HepG2 (cell line): ENCODE measurements at regions not wholly inside any gene's neighbourhood (a gene's known extent, or its start where the extent isn't known, plus 50 kb on each side); places are given as distances from the start of the nearest gene placed in this dataset.
A peak's percentile ranks its signal among the peaks of the same experiment; 100 is the strongest.

Experiments
- AHR ChIP-seq: IDR thresholded peaks from 2 replicates; pipeline ENCODE4 v1.6.1; 2018; ENCODE audit warnings: missing genetic modification reagents, missing compliant biosample characterization
- CHD2 ChIP-seq: IDR thresholded peaks from 2 replicates; pipeline ENCODE4 v1.6.1; 2011; ENCODE audit warnings: low read depth, low read length, improper control_type of control experiment
- GABPB1 ChIP-seq: IDR thresholded peaks from 2 replicates; pipeline ENCODE4 v1.6.1; 2016; ENCODE audit warnings: mild to moderate bottlenecking, missing genetic modification reagents, moderate library complexity, missing compliant biosample characterization
- GATAD1 ChIP-seq: IDR thresholded peaks from 2 replicates; pipeline ENCODE4 v1.6.1; 2016; ENCODE audit warnings: missing genetic modification reagents, missing compliant biosample characterization
- KAT8 ChIP-seq: IDR thresholded peaks from 2 replicates; pipeline ENCODE4 v1.6.1; 2016; ENCODE audit warnings: missing genetic modification reagents, missing compliant biosample characterization
- KLF12 ChIP-seq: sonication (generic); formaldehyde crosslinking; IDR thresholded peaks from 2 replicates; pipeline ENCODE4 v1.4.0; 2020; ENCODE audit warnings: missing genetic modification reagents, borderline replicate concordance
- NCOA5 ChIP-seq: sonication (generic); formaldehyde crosslinking; IDR thresholded peaks from 2 replicates; pipeline ENCODE4 v1.4.0; 2020; ENCODE audit warnings: missing genetic modification reagents
- XBP1 ChIP-seq: sonication (generic); formaldehyde crosslinking; IDR thresholded peaks from 2 replicates; pipeline ENCODE4 v1.5.0; 2020; ENCODE audit warnings: missing genetic modification reagents
- ZFAT ChIP-seq: sonication (generic); formaldehyde crosslinking; conservative IDR thresholded peaks from 2 replicates; pipeline ENCODE4 v1.8.1; 2023; ENCODE audit warnings: missing genetic modification reagents, inconsistent platforms
- ZNF264 ChIP-seq: sonication (generic); formaldehyde crosslinking; IDR thresholded peaks from 2 replicates; pipeline ENCODE4 v1.4.0; 2020; ENCODE audit warnings: missing genetic modification reagents
- ZNF724P ChIP-seq: sonication (generic); formaldehyde crosslinking; IDR thresholded peaks from 2 replicates; pipeline ENCODE4 v1.8.0; 2022; ENCODE audit warnings: missing genetic modification reagents, borderline replicate concordance
- ZNF782 ChIP-seq: sonication (generic); formaldehyde crosslinking; IDR thresholded peaks from 2 replicates; pipeline ENCODE4 v1.4.0; 2020; ENCODE audit warnings: missing genetic modification reagents, mild to moderate bottlenecking, borderline replicate concordance
- TF ChIP-seq, protein P1 (sequence below), 2 experiments: sonication (generic) in 1 of 2; formaldehyde crosslinking in 1 of 2; IDR thresholded peaks; 2 replicates each; pipeline versions ENCODE4 v1.6.1 to v1.9.0; 2014 to 2022; ENCODE audit warnings: antibody characterized with exemption in 1 of 2, borderline replicate concordance in 1 of 2, inconsistent platforms in 1 of 2, low read depth in 1 of 2, missing genetic modification reagents in 1 of 2
- TF ChIP-seq, protein P2 (sequence below): sonication (generic); formaldehyde crosslinking; conservative IDR thresholded peaks from 2 replicates; pipeline ENCODE4 v1.4.0; 2020; ENCODE audit warnings: missing genetic modification reagents
- TF ChIP-seq, protein P3 (sequence below): sonication (generic); formaldehyde crosslinking; IDR thresholded peaks from 2 replicates; pipeline ENCODE4 v1.5.0; 2020; ENCODE audit warnings: mild to moderate bottlenecking, missing genetic modification reagents
- TF ChIP-seq, protein P4 (sequence below): sonication (generic); formaldehyde crosslinking; IDR thresholded peaks from 2 replicates; pipeline ENCODE4 v1.9.0; 2021; ENCODE audit warnings: missing genetic modification reagents, mild to moderate bottlenecking, borderline replicate concordance

DNA sequence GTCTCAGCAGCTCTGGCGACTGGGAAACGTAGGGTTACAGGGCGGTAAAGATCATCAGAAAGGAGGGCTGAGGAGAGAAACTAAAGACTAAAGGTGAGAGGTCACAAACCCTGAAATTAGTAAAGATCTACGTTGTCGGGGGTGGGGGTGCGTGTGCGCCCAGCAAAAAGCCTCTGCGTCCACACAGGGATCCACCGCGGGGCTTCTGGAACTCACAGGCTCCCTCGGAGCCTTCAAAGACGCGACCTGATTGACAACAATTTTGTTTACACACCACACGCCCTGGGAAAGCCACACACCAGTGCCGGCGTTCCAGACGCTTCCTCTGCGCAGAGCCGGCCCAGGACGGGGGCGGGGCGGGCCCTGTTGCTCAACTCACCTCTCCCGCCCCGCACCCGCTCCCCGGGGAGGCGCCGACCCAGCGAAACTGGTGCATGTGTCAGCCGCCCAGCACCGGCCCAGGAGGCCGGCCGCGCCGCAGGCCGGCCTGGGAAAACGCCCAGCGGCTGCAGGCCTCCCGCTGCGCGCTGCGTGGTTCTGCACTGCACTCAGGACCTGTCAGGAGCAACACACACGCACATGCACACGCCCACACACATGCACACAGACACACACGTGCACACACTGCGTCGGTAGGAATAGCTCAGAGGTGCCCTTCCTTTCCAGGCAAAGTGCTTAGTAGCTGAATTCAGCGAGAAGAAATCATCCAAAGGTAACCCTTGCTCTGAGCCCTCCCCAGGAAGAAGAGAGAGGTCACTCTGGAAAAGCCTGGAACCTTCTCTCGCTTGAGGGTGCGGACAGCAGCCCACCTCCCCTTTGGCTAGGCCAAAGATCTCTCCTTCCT lies 57.2 kb upstream of the ARID1B start (continued):
- TF ChIP-seq, protein P1, sequence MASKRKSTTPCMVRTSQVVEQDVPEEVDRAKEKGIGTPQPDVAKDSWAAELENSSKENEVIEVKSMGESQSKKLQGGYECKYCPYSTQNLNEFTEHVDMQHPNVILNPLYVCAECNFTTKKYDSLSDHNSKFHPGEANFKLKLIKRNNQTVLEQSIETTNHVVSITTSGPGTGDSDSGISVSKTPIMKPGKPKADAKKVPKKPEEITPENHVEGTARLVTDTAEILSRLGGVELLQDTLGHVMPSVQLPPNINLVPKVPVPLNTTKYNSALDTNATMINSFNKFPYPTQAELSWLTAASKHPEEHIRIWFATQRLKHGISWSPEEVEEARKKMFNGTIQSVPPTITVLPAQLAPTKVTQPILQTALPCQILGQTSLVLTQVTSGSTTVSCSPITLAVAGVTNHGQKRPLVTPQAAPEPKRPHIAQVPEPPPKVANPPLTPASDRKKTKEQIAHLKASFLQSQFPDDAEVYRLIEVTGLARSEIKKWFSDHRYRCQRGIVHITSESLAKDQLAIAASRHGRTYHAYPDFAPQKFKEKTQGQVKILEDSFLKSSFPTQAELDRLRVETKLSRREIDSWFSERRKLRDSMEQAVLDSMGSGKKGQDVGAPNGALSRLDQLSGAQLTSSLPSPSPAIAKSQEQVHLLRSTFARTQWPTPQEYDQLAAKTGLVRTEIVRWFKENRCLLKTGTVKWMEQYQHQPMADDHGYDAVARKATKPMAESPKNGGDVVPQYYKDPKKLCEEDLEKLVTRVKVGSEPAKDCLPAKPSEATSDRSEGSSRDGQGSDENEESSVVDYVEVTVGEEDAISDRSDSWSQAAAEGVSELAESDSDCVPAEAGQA (IDR thresholded peaks at IDR 0.05; ENCODE audit: low read depth), result no peak; the same call in 1 of the 2 replicates
- TF ChIP-seq, protein P1 (CRISPR knock-in tag; IDR thresholded peaks at IDR 0.05; ENCODE audit: borderline replicate concordance), result peak; percentile 57; the same call in 1 of the 2 replicates
- TF ChIP-seq AHR (CRISPR knock-in tag) (no peak), KAT8 (CRISPR knock-in tag) (peak; percentile 91), XBP1 (CRISPR knock-in tag) (0 out of 2 replicates have a peak, but pooled peaks have one; percentile 63), NCOA5 (CRISPR knock-in tag) (no peak), GABPB1 (CRISPR knock-in tag) (peak; percentile 88), CHD2 (peak; percentile 68), ZNF724P (CRISPR knock-in tag) (peak; percentile 95), GATAD1 (CRISPR knock-in tag) (peak; percentile 75), ZNF782 (peak; percentile 70), ZNF264 (CRISPR knock-in tag) (peak; percentile 86), KLF12 (CRISPR knock-in tag) (peak; percentile 82; the same call in 1 of the 2 replicates), ZFAT (CRISPR knock-in tag) (peak; percentile 86; the same call in 1 of the 2 replicates)
- TF ChIP-seq, protein P2, sequence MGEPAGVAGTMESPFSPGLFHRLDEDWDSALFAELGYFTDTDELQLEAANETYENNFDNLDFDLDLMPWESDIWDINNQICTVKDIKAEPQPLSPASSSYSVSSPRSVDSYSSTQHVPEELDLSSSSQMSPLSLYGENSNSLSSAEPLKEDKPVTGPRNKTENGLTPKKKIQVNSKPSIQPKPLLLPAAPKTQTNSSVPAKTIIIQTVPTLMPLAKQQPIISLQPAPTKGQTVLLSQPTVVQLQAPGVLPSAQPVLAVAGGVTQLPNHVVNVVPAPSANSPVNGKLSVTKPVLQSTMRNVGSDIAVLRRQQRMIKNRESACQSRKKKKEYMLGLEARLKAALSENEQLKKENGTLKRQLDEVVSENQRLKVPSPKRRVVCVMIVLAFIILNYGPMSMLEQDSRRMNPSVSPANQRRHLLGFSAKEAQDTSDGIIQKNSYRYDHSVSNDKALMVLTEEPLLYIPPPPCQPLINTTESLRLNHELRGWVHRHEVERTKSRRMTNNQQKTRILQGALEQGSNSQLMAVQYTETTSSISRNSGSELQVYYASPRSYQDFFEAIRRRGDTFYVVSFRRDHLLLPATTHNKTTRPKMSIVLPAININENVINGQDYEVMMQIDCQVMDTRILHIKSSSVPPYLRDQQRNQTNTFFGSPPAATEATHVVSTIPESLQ, result peak; percentile 57; the same call in 1 of the 2 replicates
- TF ChIP-seq, protein P3, sequence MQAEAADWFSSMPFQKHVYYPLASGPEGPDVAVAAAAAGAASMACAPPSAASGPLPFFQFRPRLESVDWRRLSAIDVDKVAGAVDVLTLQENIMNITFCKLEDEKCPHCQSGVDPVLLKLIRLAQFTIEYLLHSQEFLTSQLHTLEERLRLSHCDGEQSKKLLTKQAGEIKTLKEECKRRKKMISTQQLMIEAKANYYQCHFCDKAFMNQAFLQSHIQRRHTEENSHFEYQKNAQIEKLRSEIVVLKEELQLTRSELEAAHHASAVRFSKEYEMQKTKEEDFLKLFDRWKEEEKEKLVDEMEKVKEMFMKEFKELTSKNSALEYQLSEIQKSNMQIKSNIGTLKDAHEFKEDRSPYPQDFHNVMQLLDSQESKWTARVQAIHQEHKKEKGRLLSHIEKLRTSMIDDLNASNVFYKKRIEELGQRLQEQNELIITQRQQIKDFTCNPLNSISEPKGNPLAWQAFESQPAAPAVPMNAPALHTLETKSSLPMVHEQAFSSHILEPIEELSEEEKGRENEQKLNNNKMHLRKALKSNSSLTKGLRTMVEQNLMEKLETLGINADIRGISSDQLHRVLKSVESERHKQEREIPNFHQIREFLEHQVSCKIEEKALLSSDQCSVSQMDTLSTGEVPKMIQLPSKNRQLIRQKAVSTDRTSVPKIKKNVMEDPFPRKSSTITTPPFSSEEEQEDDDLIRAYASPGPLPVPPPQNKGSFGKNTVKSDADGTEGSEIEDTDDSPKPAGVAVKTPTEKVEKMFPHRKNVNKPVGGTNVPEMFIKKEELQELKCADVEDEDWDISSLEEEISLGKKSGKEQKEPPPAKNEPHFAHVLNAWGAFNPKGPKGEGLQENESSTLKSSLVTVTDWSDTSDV (CRISPR knock-in tag), result 0 out of 2 replicates have a peak, but pooled peaks have one; percentile 22
- TF ChIP-seq, protein P4, sequence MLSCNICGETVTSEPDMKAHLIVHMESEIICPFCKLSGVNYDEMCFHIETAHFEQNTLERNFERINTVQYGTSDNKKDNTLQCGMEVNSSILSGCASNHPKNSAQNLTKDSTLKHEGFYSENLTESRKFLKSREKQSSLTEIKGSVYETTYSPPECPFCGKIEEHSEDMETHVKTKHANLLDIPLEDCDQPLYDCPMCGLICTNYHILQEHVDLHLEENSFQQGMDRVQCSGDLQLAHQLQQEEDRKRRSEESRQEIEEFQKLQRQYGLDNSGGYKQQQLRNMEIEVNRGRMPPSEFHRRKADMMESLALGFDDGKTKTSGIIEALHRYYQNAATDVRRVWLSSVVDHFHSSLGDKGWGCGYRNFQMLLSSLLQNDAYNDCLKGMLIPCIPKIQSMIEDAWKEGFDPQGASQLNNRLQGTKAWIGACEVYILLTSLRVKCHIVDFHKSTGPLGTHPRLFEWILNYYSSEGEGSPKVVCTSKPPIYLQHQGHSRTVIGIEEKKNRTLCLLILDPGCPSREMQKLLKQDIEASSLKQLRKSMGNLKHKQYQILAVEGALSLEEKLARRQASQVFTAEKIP (CRISPR knock-in tag), result 0 out of 2 replicates have a peak, but pooled peaks have one; percentile 37
